Stimulated activated CD4-positive, alpha-beta T cell treated with anti-CD3 and anti-CD28 coated beads, Interleukin-12 subunit alpha, Interleukin-12 subunit beta, amount 100 ng/mL, for 4 hours (primary cell): ENCODE measurements at regions not wholly inside any gene's neighbourhood (a gene's known extent, or its start where the extent isn't known, plus 50 kb on each side); places are given as distances from the start of the nearest gene placed in this dataset.
A peak's percentile ranks its signal among the peaks of the same experiment; 100 is the strongest.

Experiments used
- DNase-seq: peaks from one replicate; pipeline ENCODE4 v3.0.0-alpha.2; 2020

- no peak for DNase-seq
Measured at GRCh38 chr9:117547904-117548303, 133.0 kb upstream of the ASTN2 start.

DNA sequence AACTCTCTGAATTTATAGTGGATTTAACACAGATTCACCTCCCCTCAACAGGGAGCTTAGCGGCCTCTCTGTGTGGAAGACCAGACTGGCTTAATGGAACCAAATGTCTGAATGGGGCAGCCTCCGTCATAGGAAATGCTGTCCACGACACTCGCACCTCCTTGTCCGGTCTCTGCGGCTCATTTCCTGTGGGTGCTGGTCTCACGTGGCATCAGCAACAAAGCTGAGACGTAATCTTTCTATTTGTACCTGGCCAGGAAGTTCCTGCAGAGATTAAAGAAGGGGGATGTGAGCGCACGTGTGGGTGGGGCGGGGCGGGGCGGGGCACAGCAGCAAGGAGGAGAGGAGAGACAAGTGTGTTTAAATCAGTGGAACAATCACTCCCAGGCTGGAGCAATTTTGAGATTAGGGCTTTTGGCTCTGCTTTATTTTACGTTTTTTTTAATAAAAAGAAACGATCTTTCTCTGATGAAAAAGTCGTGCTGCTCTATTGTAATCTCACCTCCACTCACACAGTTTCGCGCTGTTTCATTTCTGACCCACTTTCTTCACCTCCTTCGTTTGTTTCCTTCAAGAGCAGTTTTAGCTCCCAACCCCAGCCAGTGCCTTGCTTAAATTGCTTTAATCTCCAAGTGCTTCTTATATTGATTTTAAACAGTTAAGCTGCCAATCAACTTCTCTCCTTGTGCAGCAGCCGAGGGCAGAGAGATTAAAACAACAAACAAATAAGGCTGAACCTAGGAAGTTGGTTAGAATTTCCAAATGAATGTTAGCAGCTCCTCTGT, 132.2 kb upstream of the ASTN2 start:
- DNase-seq = no peak

DNA sequence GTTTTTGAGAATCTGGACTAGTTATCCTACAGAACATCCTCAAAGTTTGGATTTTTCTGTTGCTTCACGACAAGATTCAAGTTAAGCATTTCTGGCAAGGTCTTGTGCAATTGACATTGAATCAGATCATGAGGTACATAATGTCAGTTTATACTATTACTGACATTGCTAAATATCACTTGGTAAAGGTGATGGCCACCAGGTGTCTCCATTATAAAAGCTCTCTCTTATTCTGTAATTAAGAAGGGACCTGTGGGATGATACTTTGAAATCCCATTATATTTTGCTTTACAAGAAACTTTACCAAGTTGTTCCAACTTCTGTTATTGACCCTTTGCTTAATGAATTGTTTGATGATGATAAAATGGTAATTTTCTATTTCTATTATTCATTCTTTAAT, 131.0 kb upstream of the ASTN2 start:
- DNase-seq = no peak

- no peak for DNase-seq
Measured at GRCh38 chr9:117543089-117543488, 128.2 kb upstream of the ASTN2 start.

DNA sequence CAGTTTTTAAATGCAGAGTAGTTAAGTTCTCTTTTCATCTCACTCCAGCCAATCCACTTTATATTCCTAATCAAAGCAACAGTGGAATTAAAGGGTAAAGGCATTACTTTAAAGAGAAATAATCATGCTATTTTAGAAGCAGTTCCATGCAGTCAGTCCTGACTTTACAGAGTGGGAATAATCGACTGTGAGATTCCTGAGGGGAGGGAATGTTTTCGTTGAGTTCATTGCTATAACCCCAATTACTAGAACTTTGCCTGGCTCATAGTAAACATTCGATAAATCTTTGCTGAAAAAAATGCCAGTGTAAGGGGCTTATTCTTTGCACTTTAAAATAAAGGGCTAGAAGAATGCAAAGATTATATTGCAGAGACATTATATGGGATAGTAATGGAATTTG, 127.2 kb upstream of the ASTN2 start:
- no peak for DNase-seq

- DNase-seq = no peak
Measured at GRCh38 chr9:117541181-117541580, 126.3 kb upstream of the ASTN2 start.

DNA sequence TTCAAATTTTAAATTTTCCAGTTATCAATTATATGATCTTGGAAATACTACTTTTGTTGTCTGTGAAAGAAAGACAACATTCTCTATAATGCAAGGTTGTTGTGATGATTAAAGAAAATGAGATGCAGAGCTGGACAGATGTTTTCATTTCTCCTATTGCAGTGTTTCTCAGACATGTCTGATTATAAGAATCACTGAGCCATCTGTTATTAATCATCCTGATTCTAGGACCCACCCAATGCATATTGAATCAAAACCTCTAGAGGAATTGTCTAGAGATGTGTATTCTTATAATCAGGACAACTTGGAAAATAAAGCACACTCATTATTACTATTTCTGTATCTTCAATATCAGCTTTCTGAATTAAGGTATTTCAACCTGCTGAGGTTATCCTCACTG, 121.1 kb upstream of the ASTN2 start:
- DNase-seq = no peak

DNA sequence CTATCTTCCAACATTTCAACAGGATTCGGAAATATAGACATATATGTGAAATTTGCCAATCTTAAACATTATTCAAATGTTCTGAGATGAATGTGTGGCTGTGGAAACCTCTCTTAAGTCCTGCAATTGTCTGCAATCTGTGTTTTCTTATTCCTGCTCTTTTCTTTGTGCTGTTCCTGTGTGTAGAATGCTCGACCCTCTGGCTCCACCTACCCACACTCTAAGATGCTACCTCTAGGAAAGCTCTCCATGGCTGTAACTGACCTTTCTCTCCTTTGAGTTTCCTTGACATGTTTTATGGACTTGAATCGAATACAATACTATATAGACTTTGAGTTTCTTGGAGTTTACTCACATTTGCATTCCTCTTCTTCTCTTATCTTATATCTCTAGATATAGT, 120.6 kb upstream of the ASTN2 start:
- DNase-seq = no peak

DNA sequence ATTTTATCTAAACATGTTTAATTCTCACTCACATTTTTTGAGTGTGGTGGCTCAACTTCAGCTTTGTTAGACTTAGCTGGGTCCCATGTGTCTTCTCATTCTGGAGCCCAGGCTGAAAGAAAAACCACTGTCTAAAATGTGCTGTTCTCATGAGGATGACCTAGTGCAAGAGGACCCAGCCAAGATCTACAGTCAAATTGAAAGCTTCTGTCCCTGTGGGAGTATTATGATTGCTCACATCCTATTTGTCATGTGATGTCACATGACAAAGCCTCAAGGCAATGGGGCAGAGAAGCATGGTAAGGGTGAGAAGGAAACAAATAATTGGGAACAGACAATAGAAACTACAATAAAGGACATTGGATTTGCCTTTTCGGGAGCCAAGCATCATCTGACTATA, 113.4 kb upstream of the ASTN2 start:
- DNase-seq = no peak

- DNase-seq = no peak
Measured at GRCh38 chr9:117526674-117527073, 111.8 kb upstream of the ASTN2 start.

DNA sequence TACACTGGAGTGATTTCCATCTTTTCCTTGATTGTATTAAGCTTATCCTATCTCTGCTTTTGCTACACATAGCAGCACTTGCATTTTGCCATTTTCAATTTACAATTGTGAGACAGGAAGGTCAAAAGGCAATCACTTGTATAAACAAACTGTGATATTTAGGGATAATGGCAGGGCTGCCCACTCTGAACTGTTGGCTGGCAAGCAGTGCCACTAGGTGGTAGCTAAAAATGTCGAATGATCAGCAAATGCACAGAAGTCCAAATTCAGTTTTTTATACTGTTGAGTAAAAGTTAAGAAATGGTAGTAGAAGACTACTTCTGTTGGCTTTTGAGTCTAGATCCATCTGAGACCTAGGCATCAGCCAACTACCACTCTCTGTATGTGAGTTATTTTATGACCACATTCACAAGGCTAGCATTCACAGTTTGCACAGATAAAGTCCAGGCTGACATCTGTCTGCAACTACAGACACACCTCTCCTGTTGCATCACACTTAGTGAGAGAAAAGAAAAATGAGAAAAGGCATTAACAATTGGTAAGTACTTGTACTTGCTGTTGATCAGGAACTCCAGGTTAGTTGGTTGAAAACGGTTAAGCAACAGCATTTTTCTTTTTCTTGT, 108.8 kb upstream of the ASTN2 start:
- no peak for DNase-seq

- DNase-seq = no peak
Measured at GRCh38 chr9:117521293-117521692, 106.4 kb upstream of the ASTN2 start.

GRCh38 chr9:117516676-117517632, 102.1 kb upstream of the ASTN2 start:
- DNase-seq = no peak

DNA sequence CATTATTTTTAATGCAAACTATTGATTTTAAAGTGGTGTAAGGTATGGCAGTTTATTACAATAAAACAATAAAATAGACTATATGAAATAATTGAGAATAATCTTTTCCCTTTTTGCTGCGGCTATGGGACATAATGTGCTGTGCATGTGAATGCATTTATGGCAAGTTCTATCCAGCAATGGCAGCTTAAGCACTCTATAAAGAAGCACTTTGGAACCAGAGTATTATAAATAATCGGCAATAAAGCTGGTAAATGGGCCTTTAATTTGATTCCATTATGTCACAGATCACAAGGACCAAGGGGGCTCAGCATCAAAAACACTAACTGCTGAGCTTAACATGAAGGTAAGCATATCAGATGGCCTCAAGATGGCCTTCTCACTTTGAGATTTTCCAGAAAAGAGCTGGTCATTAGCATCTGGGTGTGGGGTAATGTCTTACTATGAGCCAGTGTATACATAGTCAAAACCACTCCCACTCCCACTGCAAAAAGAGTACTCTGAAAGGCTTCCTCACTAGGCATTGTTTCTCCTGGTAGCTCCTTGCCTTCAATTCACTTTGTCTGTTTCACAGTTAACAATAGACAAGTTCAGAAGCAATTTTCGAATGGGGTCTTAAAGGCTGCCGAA, 97.1 kb upstream of the ASTN2 start:
- DNase-seq = no peak

- DNase-seq = no peak
Measured at GRCh38 chr9:117496307-117496706, 81.5 kb upstream of the ASTN2 start.

- DNase-seq = no peak
Measured at GRCh38 chr9:117494401-117495090, 79.7 kb upstream of the ASTN2 start.

- no peak for DNase-seq
Measured at GRCh38 chr9:117492476-117492875, 77.6 kb upstream of the ASTN2 start.

- DNase-seq = no peak
Measured at GRCh38 chr9:117491491-117491890, 76.6 kb upstream of the ASTN2 start.

DNA sequence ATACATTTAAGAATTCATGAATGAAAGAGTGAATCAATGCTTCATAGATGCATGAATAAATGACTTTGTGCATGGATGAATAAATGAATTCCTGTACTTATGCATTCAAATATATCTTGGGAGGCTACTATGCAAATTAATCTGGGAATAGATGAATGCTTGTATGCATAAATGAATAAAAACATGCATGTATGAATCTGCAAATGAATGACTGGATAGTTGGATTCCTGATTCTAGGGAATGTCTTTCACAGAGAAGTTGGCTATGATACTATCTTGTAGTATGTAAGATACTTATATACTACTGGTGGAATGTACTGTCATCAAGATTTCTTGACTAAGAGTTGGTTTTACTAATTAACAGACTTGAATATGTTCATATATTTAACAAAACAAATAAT, 75.3 kb upstream of the ASTN2 start:
- DNase-seq = no peak

DNA sequence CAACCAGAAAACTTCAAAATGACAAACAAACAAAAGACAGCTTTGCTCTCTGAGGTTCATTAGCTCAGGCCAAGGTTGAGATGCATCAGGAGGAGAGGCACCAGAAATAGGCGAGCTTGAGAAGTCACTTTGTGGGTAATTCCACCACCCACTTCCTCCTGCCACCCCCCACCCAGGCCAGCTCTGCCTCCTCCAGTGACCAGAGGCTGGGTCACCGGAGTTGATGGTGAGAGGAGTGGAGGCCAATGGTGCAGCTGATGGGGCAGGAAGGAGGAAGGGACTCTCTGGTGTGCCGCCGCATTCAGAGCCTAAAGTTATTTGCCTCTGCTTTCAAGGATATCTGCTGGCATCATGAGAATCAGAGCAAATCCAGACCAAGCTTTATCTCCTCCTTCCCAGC, 73.8 kb upstream of the ASTN2 start:
- no peak for DNase-seq

DNA sequence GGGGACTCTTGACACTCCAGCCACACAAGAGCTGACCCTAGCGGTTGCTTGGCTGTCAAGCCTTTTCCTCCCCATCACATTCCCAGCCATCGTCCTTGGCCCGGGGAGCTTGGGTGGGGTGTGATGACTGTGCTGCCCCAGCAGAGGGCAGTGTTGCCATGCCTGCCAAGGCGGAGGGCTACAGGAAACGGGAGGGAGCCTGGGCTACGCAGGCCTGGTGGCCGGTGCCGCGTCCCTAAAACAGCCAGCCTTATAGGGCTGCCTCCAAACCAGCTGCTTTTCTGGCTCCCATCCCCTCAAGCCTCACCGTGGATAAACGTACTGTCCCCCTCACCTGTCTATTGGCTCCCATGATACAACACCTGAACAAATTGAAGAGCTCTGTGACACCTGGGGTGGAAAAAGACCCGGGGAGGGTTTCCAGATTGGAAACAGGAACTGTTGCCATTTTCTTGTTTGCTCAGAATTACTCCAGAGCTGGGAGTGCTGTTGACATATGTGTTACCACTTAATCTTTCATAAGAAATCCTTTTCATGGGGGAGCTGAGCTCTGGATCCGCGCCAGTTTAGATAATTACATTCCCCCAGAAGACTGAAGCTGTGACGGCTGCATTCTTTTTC, 72.8 kb upstream of the ASTN2 start:
- DNase-seq = peak; percentile 13

DNA sequence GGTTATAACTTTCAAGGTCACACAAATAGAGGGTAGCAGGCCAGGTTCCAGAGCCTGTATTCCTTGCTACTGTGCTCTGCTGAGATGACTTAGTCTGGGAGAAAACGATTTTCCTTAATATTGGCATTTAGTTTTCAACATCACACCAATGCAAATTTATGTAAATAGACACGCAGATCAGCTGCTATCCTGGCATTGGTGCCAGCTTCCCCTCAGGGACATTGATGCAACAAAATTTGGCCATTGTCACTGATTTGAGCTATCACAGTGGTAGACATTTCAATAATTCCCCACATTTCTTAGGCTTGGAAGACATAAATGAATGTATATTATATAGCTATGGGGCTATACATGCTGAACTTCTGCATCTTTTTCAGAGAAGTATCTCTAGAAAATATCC, 71.6 kb upstream of the ASTN2 start:
- DNase-seq = no peak
